HG03066 (cell line): ENCODE measurements at regions not wholly inside any gene's neighbourhood (a gene's known extent, or its start where the extent isn't known, plus 50 kb on each side); places are given as distances from the start of the nearest gene placed in this dataset.

Experiments used
- ATAC-seq: cut with Tn5 transposase; IDR thresholded peaks from one replicate; pipeline ENCODE4 v1.9.1; 2021; ENCODE audit warnings: low read depth; ENCODE audit not compliant: unreplicated experiment

DNA sequence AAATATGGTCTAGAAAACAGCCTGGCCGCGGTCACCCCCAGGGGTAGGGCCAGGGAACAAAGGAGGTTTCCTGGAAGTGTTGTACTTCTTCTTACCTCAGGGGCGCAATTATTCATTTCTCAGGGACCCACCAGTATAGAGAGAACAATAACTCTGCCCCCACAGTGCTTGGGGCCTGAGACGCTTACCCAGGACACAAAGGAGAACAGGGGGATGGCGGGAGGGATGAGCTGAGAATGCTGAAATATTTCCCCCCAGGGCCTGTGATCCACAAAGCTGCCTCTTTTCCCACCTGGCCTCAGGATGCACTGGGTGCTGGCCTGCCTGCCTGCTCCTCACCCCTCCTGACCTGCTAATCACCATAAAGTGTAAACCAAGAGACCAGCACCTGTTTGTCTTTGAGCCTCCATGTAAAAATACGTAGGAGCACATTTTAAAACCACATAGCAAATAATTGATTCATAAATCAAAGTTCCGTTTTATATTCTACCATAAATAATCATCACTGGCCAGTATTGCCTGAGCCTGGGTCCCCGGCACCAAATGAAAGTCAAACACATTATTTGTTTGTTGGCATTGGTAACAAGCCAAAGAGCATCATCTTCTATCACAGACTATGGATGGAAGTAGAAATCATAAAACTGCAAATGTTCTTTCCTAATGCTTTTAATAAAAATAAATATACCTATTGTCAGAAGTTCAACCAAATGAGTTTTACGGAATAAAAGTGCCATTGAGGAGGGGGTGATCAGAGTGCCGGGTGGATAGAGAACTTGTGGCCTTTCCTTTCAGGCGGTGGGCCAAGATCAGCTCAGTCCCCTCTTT lies 67.3 kb upstream of the RMDN2 start:
- no peak for ATAC-seq

DNA sequence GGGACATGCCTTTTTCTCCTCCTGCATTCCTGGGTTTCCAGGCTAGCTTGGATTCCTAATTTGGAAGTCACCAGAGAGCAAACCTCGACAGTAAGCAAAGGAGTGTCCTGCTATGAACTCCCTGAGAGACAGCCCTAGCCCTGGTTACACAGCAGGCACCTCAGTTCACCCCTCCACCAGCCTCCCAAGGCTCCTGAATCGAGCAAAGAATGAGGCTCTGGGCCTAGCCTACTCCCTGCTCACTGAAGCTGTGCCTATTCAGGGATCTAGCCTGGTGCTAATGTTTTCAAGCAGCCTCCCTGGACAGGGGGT lies 66.7 kb upstream of the RMDN2 start:
- no peak for ATAC-seq

- no peak for ATAC-seq
Observed at GRCh38 chr2:37858725-37859267, 66.3 kb upstream of the RMDN2 start.

GRCh38 chr2:37862620-37863019 lies 62.5 kb upstream of the RMDN2 start:
- no peak for ATAC-seq

DNA sequence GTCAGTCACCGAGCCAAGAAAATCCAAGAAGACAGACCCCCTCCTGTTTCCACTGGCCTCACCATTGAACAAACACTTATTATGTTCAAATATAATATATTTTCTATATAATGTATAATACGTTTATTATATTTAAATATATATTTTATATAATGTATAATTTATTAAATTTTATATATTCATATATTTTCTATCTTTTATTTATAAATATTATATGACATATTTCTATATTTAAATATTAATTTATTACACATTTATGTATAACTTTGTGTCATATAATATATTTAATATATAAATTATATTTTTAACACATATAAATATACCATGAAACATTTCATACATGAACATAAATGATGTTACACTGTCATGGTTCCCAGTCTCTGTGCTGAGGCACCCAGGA lies 60.9 kb upstream of the RMDN2 start:
- ATAC-seq = no peak

DNA sequence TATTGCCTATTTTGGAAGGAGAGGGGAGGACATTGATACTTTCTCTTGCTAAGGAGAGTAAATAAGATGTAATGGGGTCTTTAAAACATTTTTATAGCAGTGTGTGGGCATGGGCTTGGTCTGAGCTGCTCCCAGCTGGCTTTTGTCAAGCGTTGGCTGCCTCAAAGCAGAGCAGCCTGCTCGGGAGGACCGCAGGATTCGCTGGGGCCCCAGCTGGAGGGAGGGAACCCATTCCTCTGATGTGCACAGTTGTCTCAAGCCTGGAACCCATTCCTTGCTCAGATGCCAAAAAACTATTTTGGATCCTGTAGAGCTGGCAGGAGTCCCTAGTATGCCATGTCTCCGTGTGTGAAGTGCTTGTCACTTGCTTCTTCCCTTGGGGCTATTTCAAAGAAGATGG lies 59.4 kb upstream of the RMDN2 start:
- no peak for ATAC-seq

DNA sequence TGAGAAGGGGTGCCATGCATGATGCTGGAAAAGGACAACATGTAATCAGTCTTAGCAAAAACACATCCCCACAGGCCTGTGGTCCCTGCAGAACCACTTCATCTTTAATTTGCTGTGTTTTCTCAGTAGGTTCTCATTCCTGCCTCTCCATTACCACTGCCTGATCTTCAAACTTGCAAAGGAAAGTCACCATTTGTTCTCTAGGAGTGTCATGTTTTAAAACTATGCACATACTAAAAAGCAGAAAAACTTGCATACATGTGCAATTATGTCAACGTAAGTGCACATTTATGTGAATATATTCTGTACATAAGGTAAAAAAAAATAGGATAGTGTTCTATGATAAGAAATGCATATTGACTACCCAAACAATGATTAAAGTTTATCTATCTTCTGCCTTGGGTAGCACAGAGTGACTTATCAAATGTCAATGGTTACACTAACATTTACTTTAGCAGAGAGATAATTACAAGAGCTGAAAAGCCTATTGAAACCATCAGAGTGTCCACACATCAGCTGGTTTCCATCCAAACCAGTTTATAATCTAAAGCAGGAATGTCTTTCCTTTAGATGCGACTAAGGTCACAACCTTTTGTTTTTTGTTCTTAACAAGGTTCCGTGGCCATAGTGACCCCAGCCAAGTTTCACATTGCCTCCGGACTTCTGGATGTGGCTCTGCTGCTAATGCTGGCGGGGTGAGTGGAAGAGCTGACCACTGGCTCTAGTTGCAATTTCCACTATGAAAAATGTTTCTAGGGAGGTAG lies 58.7 kb upstream of the RMDN2 start:
- no peak for ATAC-seq

- ATAC-seq = no peak
Observed at GRCh38 chr2:37867166-37867565, 57.9 kb upstream of the RMDN2 start.

- ATAC-seq = no peak
Observed at GRCh38 chr2:37868866-37869265, 56.2 kb upstream of the RMDN2 start.

DNA sequence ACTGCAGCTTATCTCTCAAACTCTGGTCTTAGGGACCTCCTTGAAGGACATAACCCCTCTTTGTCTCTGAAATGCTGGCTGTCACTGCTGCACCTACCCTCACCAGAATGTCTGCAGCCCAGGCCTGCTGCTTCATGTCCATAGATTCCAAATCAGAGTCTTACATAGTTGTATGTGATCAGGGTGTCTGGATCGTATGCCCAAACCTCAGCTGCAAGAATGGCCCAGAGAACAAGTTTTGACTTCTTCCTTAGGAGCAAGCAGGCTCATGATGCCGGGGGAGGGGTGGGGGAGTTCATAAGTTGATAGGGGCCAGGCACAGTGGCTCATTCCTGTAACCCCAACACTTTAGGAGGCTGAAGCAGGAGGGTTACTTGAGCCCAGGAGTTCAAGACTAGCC lies 55.8 kb upstream of the RMDN2 start:
- no peak for ATAC-seq

GRCh38 chr2:37869771-37870170 lies 55.3 kb upstream of the RMDN2 start:
- no peak for ATAC-seq

GRCh38 chr2:37870829-37871228 lies 54.3 kb upstream of the RMDN2 start:
- ATAC-seq = no peak

- peak; percentile 66 for ATAC-seq
Observed at GRCh38 chr2:37871456-37872191, 53.5 kb upstream of the RMDN2 start.

GRCh38 chr2:37872192-37872750 lies 52.8 kb upstream of the RMDN2 start:
- no peak for ATAC-seq

DNA sequence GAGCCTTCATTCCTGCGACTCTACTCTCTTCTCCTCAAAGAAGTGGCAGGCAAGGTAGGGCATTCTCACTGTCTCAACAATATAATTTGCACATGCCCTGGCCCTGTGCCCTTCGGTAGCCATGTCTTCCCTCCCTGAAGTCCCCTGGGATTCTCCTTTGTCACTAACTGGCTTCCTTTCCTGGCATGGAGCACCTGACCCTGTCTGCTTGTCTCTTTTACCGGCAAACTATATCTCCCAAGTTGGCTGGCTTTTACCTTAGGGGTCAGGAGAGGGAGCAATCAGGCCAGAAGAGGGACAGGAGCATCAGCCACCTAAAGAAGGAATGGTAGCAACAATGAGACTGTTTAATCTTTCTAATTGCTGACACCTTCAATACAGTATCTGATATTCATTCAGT lies 51.9 kb upstream of the RMDN2 start:
- ATAC-seq = no peak

DNA sequence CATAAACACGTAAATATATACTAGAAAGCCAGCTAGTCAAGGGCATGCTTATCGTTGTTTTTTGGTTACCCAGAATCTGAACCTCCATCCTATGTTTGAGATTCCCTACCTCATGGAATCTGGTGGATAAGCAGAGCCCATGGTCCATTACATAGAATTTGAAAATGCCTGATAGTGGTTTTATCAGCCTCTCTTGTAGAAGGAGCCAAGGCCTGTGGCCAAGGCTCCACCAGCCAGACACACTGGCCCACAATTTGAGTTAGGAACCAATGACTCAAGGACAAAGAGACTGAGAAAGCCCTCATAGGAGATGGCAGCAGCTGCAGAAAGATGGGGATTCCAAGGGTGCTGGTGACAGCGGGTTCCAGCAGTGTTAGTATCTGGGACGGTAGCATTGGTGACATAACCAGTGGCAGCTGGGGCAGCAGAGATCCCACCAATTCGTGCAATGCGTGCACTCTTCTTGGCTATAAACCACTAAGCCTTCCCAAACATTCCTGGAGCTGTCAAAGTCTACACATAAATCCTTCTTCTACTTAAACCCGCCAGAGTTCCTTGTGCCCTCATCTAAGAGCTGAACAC lies 51.2 kb upstream of the RMDN2 start:
- no peak for ATAC-seq

DNA sequence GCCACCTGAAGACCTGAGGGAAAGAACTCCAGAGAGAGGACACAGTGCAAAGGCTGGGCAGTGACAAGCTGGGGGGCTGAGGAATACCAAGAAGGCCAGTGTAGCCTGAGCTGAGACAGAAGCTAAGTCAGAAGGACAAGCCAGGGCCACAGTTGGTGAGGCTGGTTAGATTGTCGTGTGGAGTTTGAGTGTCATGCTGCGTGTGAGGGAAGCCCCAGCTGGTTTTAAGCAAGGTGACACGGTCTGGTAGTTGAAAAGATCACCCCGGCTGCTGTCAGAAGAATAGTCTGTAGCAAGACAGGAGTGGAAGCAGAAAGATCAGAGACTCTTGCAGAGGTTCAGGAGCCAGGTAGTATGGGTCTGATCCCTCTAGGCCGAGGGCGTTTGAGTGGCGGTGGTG lies 50.6 kb upstream of the RMDN2 start:
- no peak for ATAC-seq
